H1 (cell line): ENCODE measurements at regions not wholly inside any gene's neighbourhood (a gene's known extent, or its start where the extent isn't known, plus 50 kb on each side); places are given as distances from the start of the nearest gene placed in this dataset.

Experiments used
- EP300 ChIP-seq, 2 experiments: IDR thresholded peaks; 1 replicate in 1 of 2; 2 replicates in 1 of 2; pipeline ENCODE4 v1.6.1; 2011 to 2012; ENCODE audit warnings: low read depth in 2 of 2, low read length in 2 of 2, mild to moderate bottlenecking in 2 of 2, borderline replicate concordance in 1 of 2, inconsistent platforms in 1 of 2, moderate library complexity in 1 of 2
- EZH2 ChIP-seq: fragments of 200-600 bp; sonication (generic); IDR thresholded peaks from 2 replicates; pipeline ENCODE4 v1.7.1; 2012; ENCODE audit warnings: low read depth, mild to moderate bottlenecking, moderate library complexity, low read length, inconsistent platforms; ENCODE audit not compliant: severe bottlenecking
- GABPA ChIP-seq: IDR thresholded peaks from 2 replicates; pipeline ENCODE4 v1.6.1; 2011; ENCODE audit warnings: mild to moderate bottlenecking, low read length, moderate library complexity, borderline replicate concordance; ENCODE audit not compliant: insufficient read depth
- GTF2F1 ChIP-seq: IDR thresholded peaks from 2 replicates; pipeline ENCODE4 v1.6.1; 2012; ENCODE audit warnings: low read depth, low read length, improper control_type of control experiment, borderline replicate concordance
- MAFK ChIP-seq: IDR thresholded peaks from 2 replicates; pipeline ENCODE4 v1.6.1; 2012; ENCODE audit warnings: low read depth, mild to moderate bottlenecking, improper control_type of control experiment, low read length
- POLR2A ChIP-seq, 2 experiments: IDR thresholded peaks; 1 replicate in 1 of 2; 2 replicates in 1 of 2; pipeline ENCODE4 v1.6.1; 2011; ENCODE audit warnings: low read depth in 2 of 2, low read length in 2 of 2, mild to moderate bottlenecking in 2 of 2; ENCODE audit errors: control extremely low read depth in 1 of 2
- POLR2AphosphoS5 ChIP-seq: IDR thresholded peaks from 2 replicates; pipeline ENCODE4 v1.6.1; 2011; ENCODE audit warnings: low read depth, low read length
- SIN3A ChIP-seq, 2 experiments: IDR thresholded peaks in 1 of 2; conservative IDR thresholded peaks in 1 of 2; 2 replicates each; pipeline ENCODE4 v1.6.1; 2011 to 2012; ENCODE audit warnings: low read length in 2 of 2, improper control_type of control experiment in 1 of 2, low read depth in 1 of 2, mild to moderate bottlenecking in 1 of 2
- TF ChIP-seq, protein P1 (sequence below), 3 experiments: IDR thresholded peaks; 1 replicate in 2 of 3; 2 replicates in 1 of 3; pipeline versions ENCODE4 v1.5.1 to v1.6.1; 2011; ENCODE audit warnings: low read length in 3 of 3, mild to moderate bottlenecking in 3 of 3, inconsistent platforms in 2 of 3, low read depth in 1 of 3, moderate library complexity in 1 of 3; ENCODE audit not compliant: insufficient read depth in 1 of 3; ENCODE audit errors: control extremely low read depth in 1 of 3

DNA sequence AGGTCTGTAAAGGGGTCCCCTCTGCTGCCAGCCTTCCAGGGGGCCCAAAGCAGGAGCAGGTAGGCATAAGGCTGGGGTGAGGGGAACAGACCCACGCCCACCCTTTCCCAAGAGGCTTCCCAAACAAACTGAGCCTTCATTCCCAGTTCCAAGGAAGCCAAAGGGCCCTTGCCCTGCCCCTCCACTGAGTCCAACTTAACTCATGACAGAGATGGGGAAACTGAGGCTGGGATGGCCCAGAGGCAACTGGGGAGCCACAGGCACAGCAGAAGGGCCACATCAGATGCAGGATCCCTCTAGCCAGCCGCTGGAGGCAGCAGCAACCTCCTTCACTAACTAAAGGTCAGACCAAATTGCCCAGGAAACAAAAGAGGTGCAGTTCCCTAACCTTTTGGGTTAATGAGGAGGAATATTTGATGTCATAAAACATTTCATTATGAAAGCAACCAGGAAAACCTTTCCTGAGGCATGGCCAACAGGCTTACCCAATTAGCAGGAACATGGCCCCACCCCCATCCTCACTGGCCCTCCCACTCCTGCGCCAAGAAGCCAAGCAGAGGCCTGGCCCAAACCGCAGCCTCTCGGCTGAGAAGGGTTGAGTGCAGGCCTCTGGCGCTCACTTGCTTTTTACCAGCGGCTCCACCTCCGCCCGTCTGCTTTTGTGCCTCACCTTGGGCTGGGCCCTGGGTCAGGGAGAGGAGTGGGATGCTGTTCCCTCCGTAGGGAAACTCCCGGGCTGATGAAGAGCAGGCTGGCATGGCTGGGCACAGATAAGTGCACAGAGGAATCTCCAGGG lies 293.5 kb upstream of the RTL1 start:
- TF ChIP-seq, protein P1, sequence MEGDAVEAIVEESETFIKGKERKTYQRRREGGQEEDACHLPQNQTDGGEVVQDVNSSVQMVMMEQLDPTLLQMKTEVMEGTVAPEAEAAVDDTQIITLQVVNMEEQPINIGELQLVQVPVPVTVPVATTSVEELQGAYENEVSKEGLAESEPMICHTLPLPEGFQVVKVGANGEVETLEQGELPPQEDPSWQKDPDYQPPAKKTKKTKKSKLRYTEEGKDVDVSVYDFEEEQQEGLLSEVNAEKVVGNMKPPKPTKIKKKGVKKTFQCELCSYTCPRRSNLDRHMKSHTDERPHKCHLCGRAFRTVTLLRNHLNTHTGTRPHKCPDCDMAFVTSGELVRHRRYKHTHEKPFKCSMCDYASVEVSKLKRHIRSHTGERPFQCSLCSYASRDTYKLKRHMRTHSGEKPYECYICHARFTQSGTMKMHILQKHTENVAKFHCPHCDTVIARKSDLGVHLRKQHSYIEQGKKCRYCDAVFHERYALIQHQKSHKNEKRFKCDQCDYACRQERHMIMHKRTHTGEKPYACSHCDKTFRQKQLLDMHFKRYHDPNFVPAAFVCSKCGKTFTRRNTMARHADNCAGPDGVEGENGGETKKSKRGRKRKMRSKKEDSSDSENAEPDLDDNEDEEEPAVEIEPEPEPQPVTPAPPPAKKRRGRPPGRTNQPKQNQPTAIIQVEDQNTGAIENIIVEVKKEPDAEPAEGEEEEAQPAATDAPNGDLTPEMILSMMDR (IDR thresholded peaks at IDR 0.05; ENCODE audit: control extremely low read depth in 1 of 3, insufficient read depth in 1 of 3, low read depth in 1 of 3, low read length in 3 of 3), result no peak
- TF ChIP-seq POLR2AphosphoS5 (no peak), EP300 (IDR thresholded peaks at IDR 0.05; ENCODE audit: borderline replicate concordance in 1 of 2, low read depth in 2 of 2, low read length in 2 of 2) (no peak), GABPA (no peak; the same call in 1 of the 2 replicates), GTF2F1 (no peak), EZH2 (no peak), SIN3A (conservative IDR thresholded peaks at IDR 0.05 in 1 of 2, IDR thresholded peaks at IDR 0.05 in 1 of 2; ENCODE audit: low read depth in 1 of 2, low read length in 2 of 2) (no peak), MAFK (no peak), POLR2A (IDR thresholded peaks at IDR 0.05; ENCODE audit: control extremely low read depth in 1 of 2, low read depth in 2 of 2, low read length in 2 of 2) (no peak)
